Loucy (cell line): ENCODE measurements at regions not wholly inside any gene's neighbourhood (a gene's known extent, or its start where the extent isn't known, plus 50 kb on each side); places are given as distances from the start of the nearest gene placed in this dataset.

Experiments used
- CTCF ChIP-seq: fragments of 200-600 bp; sonication (generic); conservative IDR thresholded peaks from 2 replicates; pipeline ENCODE4 v1.5.1; 2014; ENCODE audit warnings: mild to moderate bottlenecking, antibody characterized with exemption, low read length
- EZH2phosphoT487 ChIP-seq: fragments of 200-600 bp; IDR thresholded peaks from 2 replicates; pipeline ENCODE4 v1.6.1; 2018; ENCODE audit warnings: antibody characterized with exemption, mild to moderate bottlenecking, moderate library complexity, borderline replicate concordance

GRCh38 chr5:74935752-74936091 is 69.5 kb upstream of the FAM169A start:
- no peak for TF ChIP-seq CTCF
- TF ChIP-seq EZH2phosphoT487: no peak
